ELF-1 (cell line): ENCODE measurements at regions not wholly inside any gene's neighbourhood (a gene's known extent, or its start where the extent isn't known, plus 50 kb on each side); places are given as distances from the start of the nearest gene placed in this dataset.
A peak's percentile ranks its signal among the peaks of the same experiment; 100 is the strongest.
"Not testable (repeated sequence)": the region's sequence is repeated elsewhere in the genome, so short reads cannot be mapped to it uniquely, and the experiment has no call there.

Source experiments
- DNase-seq: peaks from one replicate; pipeline ENCODE4 v3.0.0-alpha.2; 2016; ENCODE audit warnings: low read depth, low spot score

- DNase-seq = no peak
Observed at GRCh38 chr4:81601358-81601694, 129.6 kb upstream of the RASGEF1B start.

DNA sequence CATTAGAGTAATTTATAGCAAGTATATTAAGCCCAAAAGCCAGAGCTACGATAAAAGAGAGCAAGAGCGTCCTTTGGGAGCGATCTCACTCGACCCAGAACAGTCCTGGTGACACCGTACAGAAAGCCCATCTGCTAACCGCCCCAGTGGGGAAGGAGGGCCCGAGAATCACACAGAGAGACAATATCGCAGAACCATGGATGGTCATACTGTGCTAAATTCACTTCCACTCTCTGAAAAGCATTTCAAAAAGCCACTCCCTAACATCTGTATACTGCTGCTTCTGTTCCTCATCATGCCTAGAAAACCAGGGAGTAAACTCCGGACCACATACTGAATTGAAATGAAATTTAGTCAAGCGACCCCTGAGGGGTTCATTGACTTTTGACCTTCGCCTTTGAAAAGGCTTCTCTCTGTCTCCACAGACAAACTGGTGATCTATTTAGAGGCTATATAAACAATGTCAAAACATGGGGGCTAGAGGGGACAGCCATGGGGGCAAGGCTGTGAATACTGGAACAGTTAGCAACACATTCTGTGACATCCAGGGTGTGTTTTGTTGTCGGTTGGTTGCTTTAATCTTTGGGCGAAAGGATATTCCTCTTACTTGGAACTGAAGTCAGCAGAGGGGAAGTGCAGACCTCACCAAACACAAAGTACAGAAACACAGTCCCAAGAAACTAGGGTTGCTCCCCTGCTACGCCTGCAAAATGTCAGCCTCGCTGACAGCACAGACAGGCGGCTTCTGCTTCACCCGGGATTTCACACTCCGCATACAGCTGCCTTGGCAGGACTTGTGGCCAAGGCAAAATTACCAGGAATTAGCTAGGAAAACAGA lies 129.0 kb upstream of the RASGEF1B start:
- peak; percentile 89 for DNase-seq

GRCh38 chr4:81599742-81600380 lies 128.2 kb upstream of the RASGEF1B start:
- peak; percentile 2 for DNase-seq

- DNase-seq = no peak
Observed at GRCh38 chr4:81595798-81596610, 124.3 kb upstream of the RASGEF1B start.

GRCh38 chr4:81595287-81595686 lies 123.6 kb upstream of the RASGEF1B start:
- no peak for DNase-seq

- no peak for DNase-seq
Observed at GRCh38 chr4:81594490-81595159, 122.9 kb upstream of the RASGEF1B start.

DNA sequence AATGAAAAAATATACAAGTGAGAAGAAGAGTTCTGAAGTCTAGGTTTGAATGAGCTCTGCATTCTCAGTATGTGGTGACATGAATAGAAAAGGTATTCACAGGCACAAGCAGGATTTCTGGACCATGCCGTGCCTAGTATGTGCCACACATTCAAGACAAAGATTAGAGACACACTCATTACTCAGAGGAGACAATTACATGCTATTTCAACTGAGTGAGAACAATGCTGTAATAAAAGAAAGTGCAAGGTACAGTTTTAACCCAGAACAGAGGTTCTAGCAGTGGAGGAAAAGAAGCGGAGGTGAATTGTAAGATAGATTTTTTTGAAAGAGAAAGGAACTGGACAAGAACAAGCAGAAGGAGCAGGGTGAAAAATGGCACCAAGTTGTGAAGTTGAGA lies 121.0 kb upstream of the RASGEF1B start:
- no peak for DNase-seq

DNA sequence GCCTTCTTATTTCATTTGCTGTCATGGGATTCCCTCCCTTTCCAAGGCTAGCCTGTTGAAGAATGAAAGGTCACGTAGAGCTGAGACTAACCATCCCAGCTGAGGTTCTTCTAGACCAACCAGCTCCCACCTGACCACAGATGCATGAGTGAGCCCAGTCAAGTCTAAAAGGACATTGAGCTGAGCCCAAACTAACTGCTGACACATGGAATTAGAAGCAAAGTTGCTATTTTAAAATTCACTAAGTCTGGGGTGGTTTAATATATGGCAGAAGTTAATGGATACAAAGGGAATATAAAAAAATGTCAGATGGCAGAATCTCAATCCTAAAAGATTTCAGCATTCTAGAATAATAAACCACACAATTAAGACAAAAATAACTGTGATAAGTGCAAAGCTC lies 118.9 kb upstream of the RASGEF1B start:
- DNase-seq = no peak

GRCh38 chr4:81589262-81589661 lies 117.6 kb upstream of the RASGEF1B start:
- DNase-seq = no peak

DNA sequence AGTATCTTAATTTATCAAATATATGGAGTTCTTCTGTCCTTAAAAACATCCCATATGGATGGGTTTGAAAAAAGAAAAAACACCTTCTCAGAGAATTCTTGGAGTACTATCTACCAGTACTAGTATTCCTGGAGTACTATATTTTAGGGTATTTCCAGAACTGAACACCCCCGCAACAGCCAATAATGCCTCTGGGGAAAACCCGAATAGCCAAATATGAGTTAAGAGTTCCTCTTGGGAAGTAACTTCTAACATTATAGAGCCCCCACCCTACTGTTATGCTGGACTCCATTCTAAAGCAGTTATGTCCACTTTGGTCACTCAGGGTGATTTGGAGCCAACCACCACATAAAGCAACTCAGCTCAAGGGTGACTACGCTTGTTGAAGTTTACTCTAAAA lies 115.0 kb upstream of the RASGEF1B start:
- no peak for DNase-seq

DNA sequence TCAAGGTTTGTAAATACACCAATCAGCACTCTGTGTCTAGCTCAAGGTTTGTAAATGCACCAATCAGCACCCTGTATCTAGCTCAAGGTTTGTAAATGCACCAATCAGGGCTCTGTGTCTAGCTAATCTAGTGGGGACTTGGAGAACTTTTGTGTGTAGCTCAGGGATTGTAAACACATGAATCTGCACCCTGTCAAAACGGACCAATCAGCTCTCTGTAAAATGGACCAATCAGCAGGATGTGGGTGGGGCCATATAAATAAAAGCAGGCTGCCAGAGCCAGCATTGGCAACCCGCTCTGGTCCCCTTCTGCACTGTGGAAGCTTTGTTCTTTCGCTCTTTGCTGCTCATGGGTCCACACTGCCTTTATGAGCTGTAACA lies 109.3 kb upstream of the RASGEF1B start:
- DNase-seq = not testable (repeated sequence)

- no peak for DNase-seq
Observed at GRCh38 chr4:81580346-81580993, 108.8 kb upstream of the RASGEF1B start.

DNA sequence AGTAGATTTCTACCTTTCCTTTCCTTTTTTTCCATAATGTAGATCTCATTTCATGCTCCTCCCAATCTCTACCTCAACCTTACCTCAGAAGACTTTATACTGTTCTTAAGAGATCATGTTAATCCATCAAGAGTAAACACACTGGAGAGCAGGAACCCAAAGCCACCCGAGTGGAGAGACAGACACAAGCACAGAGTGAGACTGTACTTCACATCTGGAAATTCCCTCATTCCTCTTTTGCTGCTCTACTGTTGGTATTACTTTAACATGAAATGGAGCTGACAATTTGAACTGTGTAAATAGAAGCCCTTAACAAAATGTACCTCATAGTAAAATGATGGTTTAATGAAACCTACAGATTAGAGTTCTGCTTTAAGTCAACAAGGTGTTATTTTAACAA lies 105.7 kb upstream of the RASGEF1B start:
- DNase-seq = no peak

GRCh38 chr4:81574991-81575390 lies 103.3 kb upstream of the RASGEF1B start:
- no peak for DNase-seq

DNA sequence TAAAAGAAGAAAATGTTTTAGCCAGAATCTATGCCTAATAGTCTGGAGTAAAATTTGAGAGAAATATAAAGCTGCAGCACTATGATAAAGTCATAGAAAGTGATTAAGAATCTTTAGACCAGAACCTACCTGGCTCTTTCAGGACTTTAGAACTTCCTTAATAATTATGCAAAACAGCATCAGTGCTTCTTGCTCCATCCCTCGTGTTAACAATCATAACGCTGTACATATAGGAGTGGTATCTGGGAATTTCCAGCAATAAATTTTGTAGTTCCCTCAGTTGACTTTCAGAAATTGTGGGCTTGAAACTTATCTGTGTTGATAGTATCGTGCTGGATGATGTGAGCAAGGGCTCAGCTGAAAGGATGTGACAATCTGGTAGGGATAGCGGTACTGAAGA lies 102.1 kb upstream of the RASGEF1B start:
- no peak for DNase-seq

GRCh38 chr4:81572402-81572801 lies 100.7 kb upstream of the RASGEF1B start:
- DNase-seq = no peak

- no peak for DNase-seq
Observed at GRCh38 chr4:81571105-81571504, 99.4 kb upstream of the RASGEF1B start.

GRCh38 chr4:81566161-81566591 lies 94.5 kb upstream of the RASGEF1B start:
- DNase-seq = no peak

- DNase-seq = peak; percentile 13
Observed at GRCh38 chr4:81565142-81565870, 93.6 kb upstream of the RASGEF1B start.

- DNase-seq = no peak
Observed at GRCh38 chr4:81564025-81564424, 92.3 kb upstream of the RASGEF1B start.

DNA sequence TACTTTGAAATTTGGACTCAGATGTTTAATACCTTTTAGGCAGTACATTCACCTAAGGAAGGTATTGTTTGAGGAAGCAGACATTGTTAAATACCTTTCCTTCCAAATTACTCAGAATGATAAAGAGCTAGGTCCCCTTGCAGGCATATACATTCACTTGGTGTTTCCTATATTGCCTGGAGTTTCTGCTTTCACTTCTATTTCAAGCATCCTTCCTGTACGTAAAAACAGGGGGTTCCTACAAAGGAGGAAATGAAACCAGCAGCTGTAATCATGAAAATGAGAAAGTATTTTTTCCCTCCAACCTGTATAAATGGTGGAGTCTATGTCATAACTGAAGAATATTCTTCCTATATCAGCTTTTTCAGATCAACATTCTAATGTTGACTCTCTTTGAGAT lies 90.4 kb upstream of the RASGEF1B start:
- no peak for DNase-seq
